ENCODE measurements at regions not wholly inside any gene's neighbourhood (a gene's known extent, or its start where the extent isn't known, plus 50 kb on each side); places are given as distances from the start of the nearest gene placed in this dataset.

GRCh38 chr14:82420871-82421270, 887.2 kb upstream of the SEL1L start:
- Histone ChIP-seq H4K91ac (ENCODE audit: low read depth, low read length) (no peak overlapping the region), H3K4me2 (ENCODE audit: low read length) (no peak overlapping the region), H3K9me3 (ENCODE audit: insufficient read depth, low read depth, low read length) (no peaks in the 10 kb centered on the region), H3K14ac (ENCODE audit: low read length) (no peak overlapping the region), H2BK120ac (ENCODE audit: insufficient read depth, low read length, poor library complexity) (no peak overlapping the region), H2AK5ac (ENCODE audit: low read length) (no peak overlapping the region), H4K8ac (ENCODE audit: low read depth, low read length) (no peak overlapping the region), H4K12ac (ENCODE audit: low read depth, low read length) (no peak overlapping the region), H3K79me1 (ENCODE audit: low read length) (peaks cover 3% of the 10 kb centered on the region), H3K23ac (ENCODE audit: low read length) (no peak overlapping the region), H3K27ac (ENCODE audit: low read depth, low read length) (no peak overlapping the region), H3K27me3 (ENCODE audit: insufficient read depth, low read length) (no peaks in the 10 kb centered on the region), H3K4me3 (ENCODE audit: low read depth, low read length) (no peak overlapping the region), H3K4ac (ENCODE audit: low read depth, low read length) (no peak overlapping the region), H3K9ac (ENCODE audit: low read length) (no peak overlapping the region), H2AFZ (ENCODE audit: insufficient read depth, low read length, poor library complexity) (no peak overlapping the region), H3K18ac (ENCODE audit: low read length) (no peak overlapping the region), H2BK12ac (ENCODE audit: low read length) (no peak overlapping the region), H3K36me3 (ENCODE audit: control insufficient read depth in 1 of 2, insufficient read depth in 2 of 2, low read length in 2 of 2) (no peaks in the 10 kb centered on the region), H2BK5ac (ENCODE audit: low read depth, low read length, poor library complexity) (no peak overlapping the region), H3K79me2 (ENCODE audit: control insufficient read depth, insufficient read depth, low read length, poor library complexity) (no peaks in the 10 kb centered on the region), H3K4me1 (ENCODE audit: control insufficient read depth in 1 of 2, insufficient read depth in 2 of 2, low read length in 2 of 2) (no peaks in the 10 kb centered on the region)
- DNase-seq, result no peak
- no CpG with 5 or more reads among the region's 5 CpGs for WGBS (ENCODE audit: extremely low coverage, insufficient coverage, insufficient read length)

DNA sequence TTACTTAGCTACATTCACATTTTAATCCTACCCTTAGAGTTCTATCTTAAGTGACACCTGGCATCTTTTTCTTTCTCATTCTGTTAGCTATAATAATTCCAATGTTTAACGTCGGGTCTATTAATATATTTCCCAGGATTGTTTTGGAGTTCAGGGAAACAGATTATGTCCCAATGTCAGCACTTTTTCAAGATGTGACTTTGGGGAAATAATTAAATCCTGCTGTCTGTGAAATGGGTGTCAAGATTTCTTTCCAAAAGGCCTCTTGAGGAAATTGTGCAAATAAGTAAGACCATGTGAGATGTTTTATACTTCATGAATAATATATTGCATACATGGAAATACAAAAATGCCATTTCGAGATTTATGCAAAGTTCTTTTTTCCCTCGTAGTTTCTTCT, 887.6 kb upstream of the SEL1L start:
- H3K4me3 ChIP-seq (ENCODE audit: low read depth, low read length), result no peak overlapping the region
- no peak overlapping the region for H4K91ac ChIP-seq (ENCODE audit: low read depth, low read length)
- H3K23ac ChIP-seq (ENCODE audit: low read length), result no peak overlapping the region
- DNase-seq, result no peak
- H4K8ac ChIP-seq (ENCODE audit: low read depth, low read length), result no peak overlapping the region
- no peak overlapping the region for H3K9ac ChIP-seq (ENCODE audit: low read length)
- no peak overlapping the region for H3K18ac ChIP-seq (ENCODE audit: low read length)
- no peak overlapping the region for H3K4ac ChIP-seq (ENCODE audit: low read depth, low read length)
- peaks cover 3% of the 10 kb centered on the region for H3K79me1 ChIP-seq (ENCODE audit: low read length)
- H2AFZ ChIP-seq (ENCODE audit: insufficient read depth, low read length, poor library complexity), result no peak overlapping the region
- H3K4me2 ChIP-seq (ENCODE audit: low read length), result no peak overlapping the region
- H3K9me3 ChIP-seq (ENCODE audit: insufficient read depth, low read depth, low read length), result no peaks in the 10 kb centered on the region
- no peaks in the 10 kb centered on the region for H3K4me1 ChIP-seq (ENCODE audit: control insufficient read depth in 1 of 2, insufficient read depth in 2 of 2, low read length in 2 of 2)
- no peak overlapping the region for H2BK12ac ChIP-seq (ENCODE audit: low read length)
- no peak overlapping the region for H2BK5ac ChIP-seq (ENCODE audit: low read depth, low read length, poor library complexity)
- no peak overlapping the region for H4K12ac ChIP-seq (ENCODE audit: low read depth, low read length)
- no peaks in the 10 kb centered on the region for H3K36me3 ChIP-seq (ENCODE audit: control insufficient read depth in 1 of 2, insufficient read depth in 2 of 2, low read length in 2 of 2)
- no peaks in the 10 kb centered on the region for H3K79me2 ChIP-seq (ENCODE audit: control insufficient read depth, insufficient read depth, low read length, poor library complexity)
- H3K14ac ChIP-seq (ENCODE audit: low read length), result no peak overlapping the region
- H2BK120ac ChIP-seq (ENCODE audit: insufficient read depth, low read length, poor library complexity), result no peak overlapping the region
- WGBS (ENCODE audit: extremely low coverage, insufficient coverage, insufficient read length), result no CpG with 5 or more reads among the region's 4 CpGs
- no peaks in the 10 kb centered on the region for H3K27me3 ChIP-seq (ENCODE audit: insufficient read depth, low read length)
- H3K27ac ChIP-seq (ENCODE audit: low read depth, low read length), result no peak overlapping the region
- H2AK5ac ChIP-seq (ENCODE audit: low read length), result no peak overlapping the region

DNA sequence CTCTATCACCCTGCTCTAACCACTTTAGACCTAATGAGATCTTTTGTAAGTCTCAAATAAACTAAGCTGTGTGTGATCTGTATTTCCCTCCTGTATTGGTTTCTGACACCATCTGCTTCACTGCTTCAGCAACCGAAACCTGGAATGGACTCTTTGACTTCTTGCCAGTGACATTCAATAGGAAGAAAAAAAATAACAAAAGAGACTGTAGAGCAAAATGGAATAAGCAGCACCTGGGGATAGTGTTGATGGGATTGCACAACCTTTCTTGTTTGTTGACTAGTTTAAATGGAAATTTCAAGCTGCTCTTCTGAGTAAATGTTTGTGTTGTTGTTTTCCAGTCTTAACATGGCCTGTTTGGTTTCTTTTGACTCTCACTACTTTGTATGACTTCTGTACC, 888.6 kb upstream of the SEL1L start:
- no CpG with 5 or more reads among the region's 1 CpG for WGBS (ENCODE audit: extremely low coverage, insufficient coverage, insufficient read length)
- H3K18ac ChIP-seq (ENCODE audit: low read length), result no peak overlapping the region
- H4K8ac ChIP-seq (ENCODE audit: low read depth, low read length), result no peak overlapping the region
- H3K36me3 ChIP-seq (ENCODE audit: control insufficient read depth in 1 of 2, insufficient read depth in 2 of 2, low read length in 2 of 2), result no peaks in the 10 kb centered on the region
- H3K27me3 ChIP-seq (ENCODE audit: insufficient read depth, low read length), result no peaks in the 10 kb centered on the region
- H2BK5ac ChIP-seq (ENCODE audit: low read depth, low read length, poor library complexity), result no peak overlapping the region
- no peaks in the 10 kb centered on the region for H3K4me1 ChIP-seq (ENCODE audit: control insufficient read depth in 1 of 2, insufficient read depth in 2 of 2, low read length in 2 of 2)
- DNase-seq, result no peak
- no peak overlapping the region for H2AK5ac ChIP-seq (ENCODE audit: low read length)
- no peak overlapping the region for H2AFZ ChIP-seq (ENCODE audit: insufficient read depth, low read length, poor library complexity)
- no peak overlapping the region for H4K12ac ChIP-seq (ENCODE audit: low read depth, low read length)
- no peak overlapping the region for H3K9ac ChIP-seq (ENCODE audit: low read length)
- no peaks in the 10 kb centered on the region for H3K79me2 ChIP-seq (ENCODE audit: control insufficient read depth, insufficient read depth, low read length, poor library complexity)
- H3K9me3 ChIP-seq (ENCODE audit: insufficient read depth, low read depth, low read length), result no peaks in the 10 kb centered on the region
- peaks cover 3% of the 10 kb centered on the region for H3K79me1 ChIP-seq (ENCODE audit: low read length)
- no peak overlapping the region for H3K27ac ChIP-seq (ENCODE audit: low read depth, low read length)
- H3K4me3 ChIP-seq (ENCODE audit: low read depth, low read length), result no peak overlapping the region
- no peak overlapping the region for H2BK12ac ChIP-seq (ENCODE audit: low read length)
- H3K4me2 ChIP-seq (ENCODE audit: low read length), result no peak overlapping the region
- no peak overlapping the region for H4K91ac ChIP-seq (ENCODE audit: low read depth, low read length)
- H3K4ac ChIP-seq (ENCODE audit: low read depth, low read length), result no peak overlapping the region
- H3K14ac ChIP-seq (ENCODE audit: low read length), result no peak overlapping the region
- no peak overlapping the region for H2BK120ac ChIP-seq (ENCODE audit: insufficient read depth, low read length, poor library complexity)
- no peak overlapping the region for H3K23ac ChIP-seq (ENCODE audit: low read length)

DNA sequence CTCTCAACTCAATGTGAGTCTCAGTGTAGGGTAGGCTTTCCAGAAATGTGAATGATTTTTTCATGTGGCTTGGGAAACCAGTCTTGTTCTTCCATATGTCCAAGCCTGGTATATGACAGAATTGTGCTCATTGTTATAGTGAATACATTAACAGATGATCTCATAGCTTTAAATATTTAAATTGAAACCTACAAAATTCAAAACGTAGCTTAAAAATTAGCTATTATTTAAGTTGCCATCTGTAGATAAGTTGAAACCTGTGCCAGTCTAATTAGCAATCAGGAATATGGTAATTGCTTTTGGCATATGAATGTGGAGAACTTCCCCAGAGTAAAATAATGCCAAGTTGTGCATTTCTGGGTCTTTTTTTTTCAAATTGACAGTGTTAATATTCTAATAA, 891.6 kb upstream of the SEL1L start:
- H4K91ac ChIP-seq (ENCODE audit: low read depth, low read length), result no peak overlapping the region
- H3K9ac ChIP-seq (ENCODE audit: low read length), result no peak overlapping the region
- H3K4ac ChIP-seq (ENCODE audit: low read depth, low read length), result no peak overlapping the region
- H3K79me1 ChIP-seq (ENCODE audit: low read length), result no peaks in the 10 kb centered on the region
- no peak overlapping the region for H3K4me2 ChIP-seq (ENCODE audit: low read length)
- no peak overlapping the region for H3K27ac ChIP-seq (ENCODE audit: low read depth, low read length)
- no peak overlapping the region for H2BK12ac ChIP-seq (ENCODE audit: low read length)
- no peak overlapping the region for H3K18ac ChIP-seq (ENCODE audit: low read length)
- DNase-seq, result no peak
- no peak overlapping the region for H3K14ac ChIP-seq (ENCODE audit: low read length)
- no peak overlapping the region for H3K23ac ChIP-seq (ENCODE audit: low read length)
- H3K4me3 ChIP-seq (ENCODE audit: low read depth, low read length), result no peak overlapping the region
- no peaks in the 10 kb centered on the region for H3K27me3 ChIP-seq (ENCODE audit: insufficient read depth, low read length)
- no peaks in the 10 kb centered on the region for H3K79me2 ChIP-seq (ENCODE audit: control insufficient read depth, insufficient read depth, low read length, poor library complexity)
- no peak overlapping the region for H2AK5ac ChIP-seq (ENCODE audit: low read length)
- no peaks in the 10 kb centered on the region for H3K36me3 ChIP-seq (ENCODE audit: control insufficient read depth in 1 of 2, insufficient read depth in 2 of 2, low read length in 2 of 2)
- H2BK5ac ChIP-seq (ENCODE audit: low read depth, low read length, poor library complexity), result no peak overlapping the region
- no peak overlapping the region for H2AFZ ChIP-seq (ENCODE audit: insufficient read depth, low read length, poor library complexity)
- H4K12ac ChIP-seq (ENCODE audit: low read depth, low read length), result no peak overlapping the region
- H2BK120ac ChIP-seq (ENCODE audit: insufficient read depth, low read length, poor library complexity), result no peak overlapping the region
- H4K8ac ChIP-seq (ENCODE audit: low read depth, low read length), result no peak overlapping the region
- no CpG with 5 or more reads among the region's 1 CpG for WGBS (ENCODE audit: extremely low coverage, insufficient coverage, insufficient read length)
- H3K4me1 ChIP-seq (ENCODE audit: control insufficient read depth in 1 of 2, insufficient read depth in 2 of 2, low read length in 2 of 2), result no peaks in the 10 kb centered on the region
- H3K9me3 ChIP-seq (ENCODE audit: insufficient read depth, low read depth, low read length), result no peaks in the 10 kb centered on the region

DNA sequence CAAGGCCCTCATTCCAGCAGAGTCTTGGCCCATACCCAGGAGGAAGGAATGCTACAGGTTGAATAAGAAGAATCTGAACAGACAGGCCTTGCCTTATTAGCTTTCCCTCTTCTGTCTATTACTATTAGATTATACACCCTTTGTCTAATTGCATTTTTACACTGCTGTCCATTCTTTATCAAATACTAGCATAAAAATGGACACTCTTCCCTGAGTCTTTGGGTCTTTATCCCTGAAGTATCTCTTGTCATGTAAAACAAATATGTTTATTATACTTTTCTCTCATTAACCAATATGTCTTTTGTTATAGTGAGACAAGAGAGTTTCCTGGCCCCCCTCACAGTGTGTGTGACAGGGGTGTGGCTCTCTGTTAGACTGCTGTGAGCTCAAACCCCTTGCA, 897.4 kb upstream of the SEL1L start:
- H3K27ac ChIP-seq (ENCODE audit: low read depth, low read length), result no peak overlapping the region
- H3K27me3 ChIP-seq (ENCODE audit: insufficient read depth, low read length), result no peaks in the 10 kb centered on the region
- no peak overlapping the region for H3K9ac ChIP-seq (ENCODE audit: low read length)
- H4K8ac ChIP-seq (ENCODE audit: low read depth, low read length), result no peak overlapping the region
- H3K36me3 ChIP-seq (ENCODE audit: control insufficient read depth in 1 of 2, insufficient read depth in 2 of 2, low read length in 2 of 2), result no peaks in the 10 kb centered on the region
- no peak overlapping the region for H3K23ac ChIP-seq (ENCODE audit: low read length)
- no peaks in the 10 kb centered on the region for H3K4me1 ChIP-seq (ENCODE audit: control insufficient read depth in 1 of 2, insufficient read depth in 2 of 2, low read length in 2 of 2)
- H3K18ac ChIP-seq (ENCODE audit: low read length), result no peak overlapping the region
- H2BK12ac ChIP-seq (ENCODE audit: low read length), result no peak overlapping the region
- H3K14ac ChIP-seq (ENCODE audit: low read length), result no peak overlapping the region
- no peak overlapping the region for H2BK5ac ChIP-seq (ENCODE audit: low read depth, low read length, poor library complexity)
- no peak overlapping the region for H2AK5ac ChIP-seq (ENCODE audit: low read length)
- no peak overlapping the region for H3K4me2 ChIP-seq (ENCODE audit: low read length)
- DNase-seq, result no peak
- H3K79me1 ChIP-seq (ENCODE audit: low read length), result no peaks in the 10 kb centered on the region
- H4K91ac ChIP-seq (ENCODE audit: low read depth, low read length), result no peak overlapping the region
- no peak overlapping the region for H4K12ac ChIP-seq (ENCODE audit: low read depth, low read length)
- H3K79me2 ChIP-seq (ENCODE audit: control insufficient read depth, insufficient read depth, low read length, poor library complexity), result no peaks in the 10 kb centered on the region
- H3K4me3 ChIP-seq (ENCODE audit: low read depth, low read length), result no peak overlapping the region
- H3K4ac ChIP-seq (ENCODE audit: low read depth, low read length), result no peak overlapping the region
- H2BK120ac ChIP-seq (ENCODE audit: insufficient read depth, low read length, poor library complexity), result no peak overlapping the region
- no peak overlapping the region for H2AFZ ChIP-seq (ENCODE audit: insufficient read depth, low read length, poor library complexity)
- no peaks in the 10 kb centered on the region for H3K9me3 ChIP-seq (ENCODE audit: insufficient read depth, low read depth, low read length)
